ENCODE measurements at regions not wholly inside any gene's neighbourhood (a gene's known extent, or its start where the extent isn't known, plus 50 kb on each side); places are given as distances from the start of the nearest gene placed in this dataset.
A peak's percentile ranks its signal among the peaks of the same experiment; 100 is the strongest.
"Not testable (repeated sequence)": the region's sequence is repeated elsewhere in the genome, so short reads cannot be mapped to it uniquely, and the experiment has no call there.

- DNase-seq, result no peak
Observed at GRCh38 chr4:53712408-53713020, 121.2 kb upstream of the LNX1 start.

DNA sequence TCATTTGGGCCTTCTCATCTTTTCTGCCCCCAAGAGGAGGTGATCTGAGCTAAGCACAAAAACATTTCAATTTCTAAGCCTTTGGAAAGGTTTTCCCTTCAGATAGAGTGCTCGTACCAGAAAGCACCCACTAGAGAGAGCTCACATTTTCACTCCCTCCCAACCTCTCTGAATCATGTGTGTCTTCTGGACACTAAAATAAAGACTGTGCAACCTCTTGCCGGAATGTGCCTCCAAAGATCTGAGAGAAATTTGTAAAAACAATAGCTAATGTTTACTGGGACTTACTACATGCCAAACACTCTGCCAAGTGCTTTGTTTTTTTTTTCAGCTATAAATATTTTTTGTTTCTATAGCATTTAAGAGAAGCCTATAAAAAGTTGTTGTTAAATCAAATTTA, 120.6 kb upstream of the LNX1 start:
- DNase-seq, result no peak

DNA sequence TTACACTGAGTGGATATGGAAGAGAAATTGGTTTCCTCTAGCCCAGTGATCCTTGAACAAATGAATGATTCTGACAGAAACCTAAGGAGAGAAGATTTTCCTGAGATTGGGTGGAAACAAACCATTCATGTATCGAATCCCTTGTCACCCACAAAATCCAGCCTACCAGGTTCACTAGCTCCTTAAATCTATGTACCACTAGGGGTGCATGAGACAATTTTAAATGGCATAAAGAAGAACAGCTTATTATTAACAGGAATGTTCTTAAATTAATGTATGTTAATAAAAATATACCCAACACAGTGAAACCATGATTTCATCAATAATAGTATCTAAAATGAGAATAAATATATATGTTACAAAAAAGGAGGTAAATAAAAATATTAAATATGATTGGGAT, 118.4 kb upstream of the LNX1 start:
- no peak for DNase-seq

GRCh38 chr4:53707491-53707890, 116.2 kb upstream of the LNX1 start:
- no peak for DNase-seq

GRCh38 chr4:53706422-53707032, 115.2 kb upstream of the LNX1 start:
- DNase-seq, result peak in 1 of 2 donors; percentile 8

DNA sequence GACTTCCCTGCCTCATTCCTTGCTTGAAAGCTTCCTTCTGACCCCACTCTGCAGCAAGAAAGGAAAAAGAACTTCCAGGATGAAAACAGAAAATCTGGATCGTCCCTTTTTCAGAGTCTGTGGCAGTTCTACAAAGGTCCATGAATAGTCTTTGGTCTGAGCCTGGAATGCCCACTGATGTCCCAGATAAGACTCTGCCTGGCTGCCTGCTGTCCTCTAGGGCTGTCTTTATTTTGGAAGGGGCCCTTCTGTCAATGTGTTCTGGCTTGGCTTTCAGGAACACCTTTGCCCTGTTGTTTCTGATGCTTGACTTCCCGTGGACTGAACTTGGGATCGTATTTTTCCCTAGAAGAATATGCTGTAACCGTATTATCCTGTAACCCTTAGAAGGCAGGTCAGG, 114.7 kb upstream of the LNX1 start:
- DNase-seq, result no peak

DNA sequence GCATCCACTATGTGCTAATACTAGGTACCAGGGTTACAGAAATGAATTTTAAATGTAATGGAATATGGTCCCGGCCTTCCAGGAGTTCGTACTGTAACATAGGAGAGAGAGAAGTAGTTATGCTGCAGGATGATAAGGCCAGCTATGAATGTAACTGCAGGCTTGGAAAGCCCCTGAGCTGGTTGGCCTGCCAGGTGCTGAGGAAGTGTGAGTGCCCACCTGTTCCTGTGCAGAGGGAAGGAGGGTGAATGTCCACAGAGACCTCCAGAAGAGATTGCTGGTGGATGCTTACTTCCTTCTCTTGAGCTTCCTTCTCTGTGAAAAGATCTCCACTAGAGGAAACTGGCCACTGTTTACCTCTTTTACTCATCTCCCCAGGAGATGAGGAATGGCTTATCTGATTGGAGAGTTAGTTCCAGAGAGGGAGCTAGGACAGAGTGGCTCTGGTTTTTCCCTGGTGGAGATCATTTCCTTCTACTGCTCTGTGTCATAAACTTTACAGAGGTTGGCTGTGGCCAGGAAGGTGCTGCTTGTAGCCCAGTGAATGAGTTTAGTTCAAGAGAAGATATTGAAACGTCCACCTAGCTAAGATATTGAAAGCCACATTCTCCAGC, 114.0 kb upstream of the LNX1 start:
- no peak for DNase-seq

GRCh38 chr4:53704329-53704728, 113.0 kb upstream of the LNX1 start:
- no peak for DNase-seq

DNA sequence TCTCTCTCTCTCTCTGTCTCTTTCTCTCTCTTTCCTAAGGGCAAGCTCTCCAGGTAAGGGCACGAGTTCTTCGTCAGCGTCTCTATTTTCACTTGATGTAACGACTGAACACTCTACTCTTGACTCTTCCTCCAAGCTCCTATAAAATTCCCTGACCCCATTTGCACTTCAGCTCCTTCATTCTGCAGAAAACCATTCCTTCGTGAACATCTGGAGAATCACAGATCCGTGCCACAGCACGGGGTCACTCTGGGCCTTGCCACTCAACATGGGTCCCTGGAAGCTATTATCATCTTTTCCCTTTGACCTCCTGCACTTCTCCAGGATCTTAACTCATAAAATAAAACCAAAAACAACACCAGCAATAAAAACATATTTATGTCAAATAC, 112.0 kb upstream of the LNX1 start:
- no peak for DNase-seq

DNA sequence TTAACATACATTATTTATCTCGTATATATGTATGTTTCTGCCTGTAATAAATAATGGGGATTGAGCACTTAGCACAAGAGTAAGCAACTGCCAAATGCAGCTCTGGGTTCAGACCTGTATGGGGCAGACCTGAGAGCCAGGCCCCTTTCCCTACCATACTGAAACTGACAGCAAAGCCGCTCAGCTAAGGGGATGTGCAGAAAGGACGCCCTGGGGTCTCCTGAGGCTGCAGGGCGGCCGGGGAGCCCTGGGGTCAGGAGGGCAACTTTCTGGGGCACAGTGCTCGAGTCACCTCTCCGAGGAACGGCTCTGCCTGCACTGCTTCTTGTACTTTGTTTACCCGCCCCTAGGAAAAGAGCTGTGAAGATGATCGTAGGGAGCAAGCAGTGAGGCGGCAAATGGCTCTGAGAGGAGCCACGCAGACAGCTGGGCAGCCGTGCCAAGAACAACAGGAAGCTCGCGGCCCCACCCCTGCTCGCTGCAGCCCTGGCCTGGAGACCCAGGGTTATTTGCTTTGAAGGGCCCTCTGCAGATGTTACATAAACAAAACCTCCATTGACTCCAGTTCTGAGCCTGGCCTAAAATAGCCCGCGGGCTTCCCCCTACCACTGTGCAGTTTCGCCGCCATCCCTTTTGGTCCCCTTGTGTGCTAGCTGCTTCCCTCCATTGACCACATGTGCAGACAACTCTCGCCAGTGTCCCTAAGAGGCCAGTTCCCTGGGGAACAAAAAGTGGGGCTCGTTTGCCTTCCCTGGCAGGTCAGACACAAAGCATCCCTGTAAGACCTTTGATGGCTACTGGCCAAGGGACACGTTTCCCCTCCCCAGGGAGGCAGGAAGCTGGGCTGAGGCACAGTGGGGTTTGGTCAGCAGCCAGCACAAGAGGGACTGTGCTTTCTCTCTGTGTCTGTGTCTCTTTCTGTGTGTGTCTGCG, 111.3 kb upstream of the LNX1 start:
- DNase-seq, result peak in 1 of 2 donors; percentile 26

DNA sequence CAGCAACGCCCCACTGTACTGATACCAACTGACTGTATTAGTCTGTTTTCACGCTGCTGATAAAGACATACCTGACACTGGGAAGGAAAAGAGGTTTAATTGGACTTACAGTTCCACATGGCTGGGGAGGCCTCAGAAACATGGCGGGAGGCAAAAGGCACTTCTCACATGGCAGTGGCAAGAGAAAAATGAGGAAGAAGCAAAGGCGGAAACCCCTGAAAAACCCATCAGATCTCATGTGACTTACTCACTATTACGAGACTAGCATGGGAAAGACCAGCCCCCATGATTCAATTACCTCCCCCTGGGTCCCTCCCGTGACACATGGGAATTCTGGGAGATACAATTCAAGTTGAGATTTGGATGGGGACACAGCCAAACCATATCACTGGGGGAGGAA, 110.0 kb upstream of the LNX1 start:
- not testable (repeated sequence) for DNase-seq

DNA sequence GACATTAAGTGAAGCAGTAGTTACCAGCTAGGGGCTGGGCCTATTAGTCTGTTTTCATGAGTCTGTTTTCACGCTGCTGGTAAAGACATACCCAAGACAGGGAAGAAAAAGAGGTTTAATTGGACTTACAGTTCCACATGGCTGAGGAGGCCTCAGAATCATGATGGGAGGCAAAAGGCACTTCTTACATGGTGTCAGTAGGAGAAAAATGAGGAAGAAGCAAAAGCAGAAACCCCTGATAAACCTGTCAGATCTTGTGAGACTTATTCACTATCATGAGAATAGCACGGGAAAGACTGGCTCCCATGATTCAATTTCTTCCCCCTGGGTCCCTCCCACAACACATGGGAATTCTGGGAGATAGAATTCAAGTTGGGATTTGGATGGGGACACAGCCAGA, 108.0 kb upstream of the LNX1 start:
- DNase-seq, result not testable (repeated sequence)

DNA sequence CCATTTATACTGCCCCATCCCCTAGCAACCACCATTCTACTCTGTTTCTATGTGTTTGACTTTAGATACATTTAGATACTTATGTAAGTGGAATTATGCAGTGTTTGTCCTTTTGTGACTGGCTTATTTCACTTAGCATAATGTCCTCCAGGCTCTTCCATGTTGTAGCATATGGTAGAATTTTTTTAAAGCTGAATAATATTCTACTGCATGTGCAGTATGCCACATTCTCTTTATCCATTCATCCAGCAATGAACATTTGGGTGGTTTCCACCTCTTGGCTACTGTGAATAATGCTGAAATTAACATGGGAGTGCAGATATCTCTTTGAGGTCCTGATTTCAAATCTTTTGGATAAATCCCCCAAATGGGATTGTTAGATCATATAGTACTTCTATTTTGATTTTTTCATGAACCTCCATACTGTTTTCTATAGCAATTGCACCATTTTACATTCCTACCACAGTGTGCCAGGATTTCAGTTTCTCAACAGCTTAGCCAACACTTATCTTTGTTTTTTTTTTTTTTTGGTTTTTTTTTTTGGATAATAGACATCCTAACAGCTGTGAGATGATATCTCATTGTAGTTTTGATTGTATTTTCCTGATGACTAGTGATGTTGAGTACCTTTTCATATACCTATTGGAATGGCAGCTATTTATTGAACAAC, 105.9 kb upstream of the LNX1 start:
- DNase-seq, result no peak

- no peak for DNase-seq
Observed at GRCh38 chr4:53695540-53696463, 104.5 kb upstream of the LNX1 start.

GRCh38 chr4:53694666-53695065, 103.4 kb upstream of the LNX1 start:
- DNase-seq, result no peak

DNA sequence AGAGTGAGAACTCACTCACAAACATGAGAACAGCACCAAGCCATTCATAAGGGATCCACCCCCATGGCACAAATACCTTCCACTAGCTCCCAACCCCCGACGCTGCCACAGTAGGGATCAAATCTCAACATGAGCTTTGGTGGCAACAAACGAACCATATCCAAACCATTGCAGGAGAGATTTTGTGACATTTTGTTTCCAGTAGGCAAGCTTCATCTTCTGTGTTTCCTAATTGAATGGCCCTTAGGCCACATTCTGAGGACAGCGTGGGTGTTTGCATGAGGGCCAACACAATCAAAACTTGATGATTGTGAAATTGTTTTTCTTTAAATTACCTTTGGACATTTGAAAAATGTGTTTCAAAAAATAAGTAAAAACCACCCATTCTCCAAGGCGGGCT, 102.6 kb upstream of the LNX1 start:
- DNase-seq, result no peak

GRCh38 chr4:53693408-53693807, 102.1 kb upstream of the LNX1 start:
- no peak for DNase-seq

DNA sequence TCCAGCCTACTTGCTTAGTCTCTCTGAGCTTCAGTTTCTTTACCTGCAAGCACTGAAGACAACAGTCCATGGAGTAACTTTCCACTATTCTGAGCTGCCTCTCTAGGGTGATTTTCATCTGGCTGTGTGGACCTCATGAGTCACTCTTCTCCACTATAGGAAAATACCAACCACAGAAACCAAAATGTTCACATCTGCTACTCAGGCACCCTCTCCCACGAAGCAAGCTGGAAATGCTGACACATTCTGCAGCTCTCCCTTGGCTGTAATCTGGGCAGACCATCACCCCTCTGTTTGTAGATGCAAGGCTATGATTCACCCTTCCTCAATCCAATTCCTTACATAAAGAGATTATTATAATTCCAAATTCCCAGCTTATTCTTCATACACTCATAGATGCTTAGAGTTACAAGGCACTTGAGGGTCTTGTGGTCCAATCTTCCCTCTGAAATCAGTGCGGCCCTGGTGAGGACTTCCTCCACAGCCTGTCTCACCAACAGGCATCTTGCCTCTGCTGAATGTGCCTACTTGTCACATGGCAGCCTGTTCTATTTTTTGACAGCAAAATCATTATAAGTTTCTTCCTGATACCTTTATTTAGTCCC, 97.0 kb upstream of the LNX1 start:
- no peak for DNase-seq

GRCh38 chr4:53686521-53686920, 95.2 kb upstream of the LNX1 start:
- no peak for DNase-seq

DNA sequence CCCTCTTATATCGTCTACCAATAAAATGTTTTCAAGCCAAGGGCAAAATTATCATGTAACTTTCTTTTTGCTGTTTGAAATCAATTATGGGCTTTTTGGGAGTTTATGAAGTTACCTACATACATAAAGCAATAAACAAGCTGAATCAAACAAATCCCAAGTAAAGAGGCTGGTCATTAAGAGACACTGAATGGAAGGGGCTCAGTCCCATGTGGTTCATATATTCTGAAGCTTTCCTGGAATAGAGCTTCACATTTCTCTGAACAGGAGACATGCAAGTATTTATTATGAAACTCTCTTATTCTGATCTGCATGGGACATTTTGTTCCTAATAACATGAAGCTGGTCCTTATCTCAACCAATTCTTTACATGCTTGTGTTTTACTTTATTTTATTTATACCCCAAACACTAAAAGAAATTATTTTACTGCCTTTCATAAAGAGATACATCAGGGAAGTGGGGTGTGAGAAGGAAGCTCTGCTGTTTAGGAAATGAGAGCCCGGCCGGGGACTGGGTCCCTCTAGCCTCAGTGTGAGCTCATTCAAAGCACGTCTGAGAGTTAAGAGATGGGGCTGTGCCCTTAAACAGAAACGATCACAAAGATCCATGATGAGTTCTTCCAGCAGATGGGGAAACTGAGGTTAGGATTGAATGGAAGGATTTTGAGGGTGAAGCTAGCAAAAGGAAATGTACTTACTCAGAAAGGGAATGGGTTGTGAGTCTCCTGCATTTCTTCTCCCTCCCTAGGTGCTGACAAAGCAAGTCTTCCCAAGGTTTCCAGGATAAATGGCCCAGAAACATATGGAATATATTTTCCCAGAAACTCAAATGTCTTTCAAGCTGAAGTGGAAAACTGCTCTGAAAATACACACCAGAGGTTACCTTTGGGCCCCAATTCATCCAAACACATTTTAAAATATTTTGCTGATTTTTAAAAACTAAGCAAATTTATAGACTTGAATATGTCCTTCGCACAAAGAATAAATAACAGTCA, 93.1 kb upstream of the LNX1 start:
- no peak for DNase-seq

Data from CD4-positive, alpha-beta T cell treated with Interleukin-1 beta for 1 hour (primary cell).